Stimulated activated CD8-positive, alpha-beta memory T cell treated with anti-CD3 and anti-CD28 coated beads, Interleukin-15, amount 100 ng/mL, for 4 hours (primary cell): ENCODE measurements at regions not wholly inside any gene's neighbourhood (a gene's known extent, or its start where the extent isn't known, plus 50 kb on each side); places are given as distances from the start of the nearest gene placed in this dataset.

ENCODE experiments used
- DNase-seq, 2 donors: peaks; one replicate each; pipeline ENCODE4 v3.0.0-alpha.2; 2020; ENCODE audit warnings: low read depth in 2 of 2

DNA sequence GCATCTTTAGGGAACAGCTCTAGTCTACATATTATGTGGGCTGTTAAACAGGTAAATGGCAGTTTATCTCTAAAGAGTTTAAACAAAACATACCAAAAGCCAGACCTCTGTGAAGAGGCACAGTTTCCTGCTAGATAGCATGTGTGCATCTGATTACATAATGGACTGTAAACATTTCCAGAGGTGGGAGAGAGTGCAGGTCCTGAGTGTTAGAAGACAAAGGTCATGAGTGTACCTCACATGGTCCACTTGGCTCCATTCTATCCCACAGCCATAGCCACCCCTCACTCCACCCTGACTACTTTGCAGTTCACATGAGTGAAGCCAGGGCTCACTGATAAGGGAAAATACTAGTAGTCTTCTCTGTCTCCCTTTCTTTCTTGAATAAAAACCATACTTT is 233.4 kb downstream of the MTX2 start:
- DNase-seq = no peak

GRCh38 chr2:176503776-176504175 is 234.5 kb downstream of the MTX2 start:
- no peak for DNase-seq

DNA sequence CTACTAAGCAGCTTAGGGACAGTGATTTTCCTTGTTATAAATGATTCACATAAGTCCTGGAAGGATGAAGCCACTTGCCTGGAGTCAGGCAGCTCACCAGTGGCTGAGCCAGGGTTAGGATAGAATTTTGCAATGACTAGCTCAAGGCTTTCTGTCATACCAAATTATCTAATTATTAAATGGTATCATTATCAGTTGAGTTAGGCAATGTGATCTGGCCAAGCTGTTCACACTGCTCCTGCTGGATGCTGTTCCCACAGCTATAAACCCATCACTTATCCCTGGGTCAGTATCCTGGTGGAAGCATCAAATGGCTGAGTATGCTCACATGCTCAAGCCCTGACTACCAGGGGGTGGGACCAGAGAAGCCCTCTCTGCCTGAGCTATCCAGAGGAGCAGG is 235.2 kb downstream of the MTX2 start:
- no peak for DNase-seq

DNA sequence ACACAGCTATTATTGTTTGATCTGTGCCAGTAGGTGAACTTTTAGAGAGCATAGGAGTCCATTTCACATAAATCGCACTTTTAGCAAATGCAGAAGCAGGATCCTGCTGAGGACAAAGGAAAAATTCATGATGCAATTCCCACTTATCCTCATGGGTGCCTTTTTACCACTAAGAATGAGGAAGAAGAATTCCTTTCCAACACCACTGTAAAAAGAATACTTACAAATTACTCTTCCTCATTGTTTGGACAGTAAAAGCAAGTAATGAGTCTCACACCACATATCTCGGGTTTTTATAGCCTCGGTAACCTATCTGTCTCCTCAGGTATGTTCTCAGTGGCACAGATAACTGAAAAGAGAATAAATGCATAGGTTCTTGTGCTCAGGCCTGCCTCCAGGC is 238.5 kb downstream of the MTX2 start:
- no peak for DNase-seq

DNA sequence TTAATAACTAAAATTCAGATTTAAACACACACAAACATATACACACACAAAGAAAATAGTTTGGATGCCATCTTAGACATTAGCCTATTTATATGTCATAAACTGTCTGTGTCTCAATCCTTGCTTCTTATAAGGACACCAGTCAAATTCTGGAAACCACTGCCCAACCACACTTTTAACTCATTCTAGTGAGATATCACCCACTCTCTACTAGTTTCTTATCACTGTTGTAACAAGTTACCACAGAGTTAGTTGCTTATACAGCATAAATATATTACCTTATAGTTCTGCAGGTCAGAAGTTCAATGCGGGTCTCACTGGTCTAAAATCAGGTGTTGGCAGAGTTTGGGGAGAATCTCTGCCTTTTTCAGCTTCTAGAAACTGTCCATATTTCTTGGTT is 239.1 kb downstream of the MTX2 start:
- no peak for DNase-seq

DNA sequence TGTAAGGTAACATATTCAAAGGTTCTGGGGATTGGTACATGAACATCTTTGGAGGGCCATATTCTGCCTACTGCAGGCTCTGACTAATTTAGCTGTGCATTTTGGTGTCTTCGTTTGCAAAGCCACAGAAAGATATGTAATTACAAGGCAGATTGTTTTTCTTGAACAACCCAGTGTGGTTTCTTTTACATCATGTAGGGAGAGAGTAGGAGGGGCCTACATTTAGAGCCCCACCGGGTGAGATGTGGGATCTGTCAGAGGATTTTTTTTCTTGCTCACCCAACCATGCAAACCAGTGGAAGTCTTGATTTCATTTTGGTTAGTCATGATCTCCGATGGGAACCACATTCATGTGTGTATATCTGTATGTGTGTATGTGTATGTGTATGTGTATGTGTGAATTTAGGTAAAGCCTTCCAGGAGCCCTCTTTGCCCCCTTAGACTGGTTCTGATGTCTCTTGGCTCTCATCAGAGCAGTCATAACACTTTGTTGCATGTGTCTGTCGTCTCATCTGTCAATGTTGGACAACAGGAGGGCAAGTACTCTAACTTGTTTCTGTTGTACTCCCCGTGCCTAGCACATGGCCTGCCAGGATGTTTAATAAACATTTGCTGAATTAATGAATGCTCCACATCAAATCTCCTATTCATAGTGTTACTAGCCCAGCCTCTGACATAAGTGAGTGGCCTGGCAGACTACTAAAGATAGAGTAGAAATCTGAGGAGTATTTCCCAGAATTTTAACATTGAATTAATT is 239.9 kb downstream of the MTX2 start:
- DNase-seq = no peak

GRCh38 chr2:176514276-176514675 is 245.0 kb downstream of the MTX2 start:
- no peak for DNase-seq

GRCh38 chr2:176514805-176515500 is 245.7 kb downstream of the MTX2 start:
- DNase-seq = no peak

- DNase-seq = no peak
Observed at GRCh38 chr2:176516051-176516602, 246.9 kb downstream of the MTX2 start.

DNA sequence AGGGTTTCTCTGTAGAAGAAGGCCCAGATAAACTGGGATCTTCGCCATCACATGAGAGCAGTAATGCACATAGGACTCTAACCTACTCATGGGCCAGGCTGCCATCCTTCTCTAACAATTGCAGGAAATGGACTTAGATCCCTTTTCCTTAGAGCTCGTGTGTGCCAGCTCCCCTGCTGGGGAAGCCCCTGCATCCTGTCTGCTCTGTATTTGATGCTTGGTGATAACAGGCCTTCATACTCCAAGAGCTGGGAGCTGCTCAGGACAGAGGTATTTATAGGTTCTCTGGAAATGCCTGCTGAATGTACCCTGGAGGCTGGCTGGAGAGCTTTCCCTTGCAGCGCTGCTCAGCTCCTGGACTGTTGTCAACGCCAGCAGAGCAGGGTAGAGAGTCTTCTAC is 249.6 kb downstream of the MTX2 start:
- no peak for DNase-seq

DNA sequence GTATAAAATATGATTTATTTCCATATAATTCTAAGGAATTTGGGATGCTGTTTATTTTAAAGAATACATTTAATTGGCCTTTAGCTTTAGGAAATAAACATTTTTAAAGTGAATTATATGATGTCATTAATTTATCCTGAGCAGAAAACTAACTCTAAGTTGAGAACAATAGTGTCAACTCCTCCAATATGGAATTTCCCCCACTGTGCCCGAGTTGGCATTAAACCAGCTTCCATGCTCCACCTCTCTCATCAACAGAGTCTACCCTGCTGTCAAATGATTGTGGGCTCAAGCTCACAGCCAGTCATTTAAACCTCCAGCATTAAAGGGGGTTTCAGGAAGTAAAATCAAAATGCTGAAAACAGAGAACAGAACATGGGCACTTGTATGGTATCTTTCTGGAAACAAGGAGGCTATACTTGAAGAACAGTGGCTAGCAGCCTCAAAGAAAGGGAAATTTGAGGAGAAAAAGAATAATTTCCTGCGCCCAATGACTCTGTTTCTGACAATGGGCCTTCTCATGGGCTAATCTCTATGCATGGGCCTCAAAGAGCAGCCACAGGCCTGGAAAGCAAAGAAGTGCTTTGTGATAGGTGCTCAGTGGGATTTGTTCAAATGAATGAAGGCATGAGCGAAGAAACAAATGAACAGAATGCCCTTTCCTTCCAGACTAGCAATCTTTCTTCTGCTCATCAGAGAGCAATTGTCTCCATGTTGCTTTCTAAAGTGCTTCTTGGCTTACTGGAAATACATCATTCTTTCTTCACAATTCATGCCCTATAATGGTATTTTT is 252.8 kb downstream of the MTX2 start:
- no peak for DNase-seq

- DNase-seq = no peak
Observed at GRCh38 chr2:176525086-176525485, 255.8 kb downstream of the MTX2 start.

- no peak for DNase-seq
Observed at GRCh38 chr2:176526995-176527901, 258.0 kb downstream of the MTX2 start.

DNA sequence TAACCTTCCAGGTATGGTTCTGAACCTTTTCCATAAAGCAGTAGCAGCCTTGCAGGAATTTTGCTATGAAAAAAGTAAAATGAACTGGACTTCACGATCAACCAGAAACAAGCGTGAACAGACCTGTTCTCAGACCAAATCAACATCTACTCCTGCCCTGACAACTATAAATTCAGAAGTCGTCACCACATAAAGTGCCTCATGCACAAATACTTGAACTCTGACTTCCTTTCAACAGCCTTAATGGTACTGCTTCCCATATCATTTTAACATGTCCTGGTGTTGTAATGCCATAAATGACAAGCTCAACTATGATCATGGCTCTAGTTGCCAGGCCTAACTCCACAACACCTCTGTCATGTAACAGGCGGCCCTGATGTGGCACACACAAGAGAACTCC is 262.4 kb downstream of the MTX2 start:
- no peak for DNase-seq

GRCh38 chr2:176533505-176534193 is 264.4 kb downstream of the MTX2 start:
- no peak for DNase-seq

GRCh38 chr2:176534798-176535466 is 265.7 kb downstream of the MTX2 start:
- DNase-seq = no peak

- DNase-seq = no peak
Observed at GRCh38 chr2:176535467-176536113, 266.3 kb downstream of the MTX2 start.

DNA sequence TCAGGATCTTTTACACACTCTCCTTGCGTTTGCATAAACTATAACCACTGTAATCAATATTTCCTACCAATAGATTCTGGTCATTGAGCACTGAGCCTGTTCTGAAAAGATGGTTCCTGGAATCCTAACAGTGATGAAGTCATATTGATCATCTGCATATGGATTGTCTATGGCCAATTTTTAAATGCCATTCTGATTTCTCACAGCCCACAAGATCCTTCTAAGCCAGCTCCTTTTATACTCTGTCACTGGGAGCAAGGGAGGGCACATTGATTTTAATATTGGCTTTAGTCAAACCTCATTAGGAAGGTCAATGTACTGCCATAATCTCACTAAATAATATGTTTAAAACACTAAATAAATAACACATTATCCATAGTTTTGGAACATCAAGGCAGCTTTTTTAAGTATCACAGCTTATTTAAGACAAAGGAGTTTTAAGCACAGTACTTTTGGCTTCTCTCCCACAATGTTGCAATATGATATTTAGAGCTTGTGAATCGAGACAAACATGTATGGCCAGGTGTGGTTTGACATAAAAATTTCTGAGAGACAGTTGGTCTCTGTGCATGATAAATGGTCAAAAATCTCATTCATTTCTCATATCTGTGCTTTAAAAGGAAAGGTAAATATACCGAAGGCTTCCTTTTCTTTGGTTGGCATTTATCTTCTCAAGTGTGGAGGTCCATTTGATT is 267.3 kb downstream of the MTX2 start:
- DNase-seq = no peak

DNA sequence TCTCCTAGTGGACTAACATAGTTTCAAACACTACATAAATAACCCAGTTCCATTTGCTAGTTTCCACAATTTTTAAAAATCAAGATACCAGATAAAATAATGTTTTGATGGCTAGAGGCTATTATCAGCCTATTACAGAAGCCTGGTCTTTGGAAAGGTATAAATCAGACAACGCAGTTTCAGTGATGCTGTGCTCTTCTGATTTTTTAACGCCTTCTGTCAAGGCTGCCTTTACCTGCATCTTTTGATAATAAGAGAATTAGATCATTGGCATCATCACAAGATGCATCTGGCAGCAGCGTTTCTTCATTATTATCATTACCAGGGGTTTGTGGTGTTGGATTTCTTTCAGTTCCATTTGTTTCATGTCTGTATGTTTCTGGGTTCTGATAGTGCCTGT is 268.7 kb downstream of the MTX2 start:
- DNase-seq = no peak
